ENCODE measurements at regions not wholly inside any gene's neighbourhood (a gene's known extent, or its start where the extent isn't known, plus 50 kb on each side); places are given as distances from the start of the nearest gene placed in this dataset.

DNA sequence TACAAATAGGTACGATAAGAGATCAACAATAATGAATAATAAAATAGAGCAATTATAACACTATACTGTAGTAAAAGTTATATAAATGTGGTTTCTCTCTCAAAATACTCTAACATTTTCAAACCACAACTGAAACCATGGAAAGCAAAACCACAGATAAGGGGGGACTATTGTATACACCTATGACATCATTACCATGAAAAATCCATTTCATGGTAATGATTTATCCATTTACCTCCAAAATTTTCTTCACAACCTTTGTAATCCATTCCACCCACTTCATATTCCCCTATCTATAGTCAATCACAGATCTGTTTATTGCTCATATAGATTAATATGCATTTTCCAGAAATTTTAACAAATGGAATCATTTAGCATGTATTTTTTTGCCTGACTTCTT is 163.9 kb upstream of the G2E3 start:
- no peaks in the 10 kb centered on the region for H3K27me3 ChIP-seq (replicated peaks in 1 of 2; ENCODE audit: control insufficient read depth in 2 of 2, insufficient read depth in 2 of 2, low read length in 1 of 2)
- no peaks in the 10 kb centered on the region for H3K36me3 ChIP-seq (ENCODE audit: control insufficient read depth in 2 of 2, insufficient read depth in 2 of 2, low read length in 1 of 2)
- no peak for FAIRE-seq
- no peak overlapping the region for H3K27ac ChIP-seq (ENCODE audit: control insufficient read depth, insufficient read depth)
- no peaks in the 10 kb centered on the region for H3K79me2 ChIP-seq (ENCODE audit: control insufficient read depth, insufficient read depth, low read length)
- WGBS (ENCODE audit: insufficient coverage, insufficient replicate concordance, low lambda C conversion rate, missing lambda C conversion rate), result 18% methylated on average over 1 of the region's 1 CpG
- no peak overlapping the region for H3K4me3 ChIP-seq
- no peaks in the 10 kb centered on the region for H3K9me3 ChIP-seq (replicated peaks; ENCODE audit: control insufficient read depth, insufficient read depth, low read length)
- ChIA-PET CTCF (interaction anchor here (0.6 kb wide), 1 partner anchor 1644 kb away, joined by 3 read pairs; no protein-coding TSS in a partner anchor), RAD21 (ENCODE audit: unreplicated experiment) (no interaction called here), POLR2A (no interaction called here), SMC1A (ENCODE audit: uncharacterized antibody, unreplicated experiment) (no interaction called here)
- H4K20me1 ChIP-seq (ENCODE audit: control insufficient read depth, insufficient read depth), result no peaks in the 10 kb centered on the region
- no peak overlapping the region for H2AFZ ChIP-seq (ENCODE audit: control insufficient read depth, low read depth, low read length)
- intact Hi-C loops (cut with micrococcal nuclease; ENCODE audit: unreplicated experiment), result no loop called here
- H3K4me2 ChIP-seq (ENCODE audit: control insufficient read depth, insufficient read depth), result no peak overlapping the region
- DNase-seq (ENCODE audit: low read depth, low spot score), result no peak
- no peak for ATAC-seq
- no peak for TF ChIP-seq JUND (IDR thresholded peaks at IDR 0.05; ENCODE audit: low read depth, low read length)
- no peak for TF ChIP-seq GABPA (IDR thresholded peaks at IDR 0.05; ENCODE audit: low read depth)
- TF ChIP-seq ATF3 (IDR thresholded peaks at IDR 0.05; ENCODE audit: borderline replicate concordance, extremely low read depth, low read depth, low read length), result no peak
- TF ChIP-seq RB1 (IDR thresholded peaks at IDR 0.05; ENCODE audit: borderline replicate concordance), result no peak
- TF ChIP-seq ZNF274 (IDR thresholded peaks at IDR 0.05; ENCODE audit: insufficient read depth, insufficient read length), result no peak
- no peak for TF ChIP-seq CTCF (IDR thresholded peaks at IDR 0.05 in 2 of 3, conservative IDR thresholded peaks at IDR 0.05 in 1 of 3; ENCODE audit: control insufficient read depth in 2 of 3, extremely low read depth in 1 of 3, insufficient read depth in 1 of 3, low read depth in 3 of 3, low read length in 3 of 3)
- no peak for TF ChIP-seq NR2C1 (IDR thresholded peaks at IDR 0.05)
- no peaks in the 10 kb centered on the region for H3K4me1 ChIP-seq (ENCODE audit: control insufficient read depth, insufficient read depth, low read length)
- no peak overlapping the region for H3K9ac ChIP-seq (ENCODE audit: control insufficient read depth, insufficient read depth, low read length)
- in situ Hi-C loops (cut with MboI), result no loop called here
- BruUV-seq (replicated peaks), result no TSS peak

All from GM12878 (cell line).